SW480 (cell line): ENCODE measurements at regions not wholly inside any gene's neighbourhood (a gene's known extent, or its start where the extent isn't known, plus 50 kb on each side); places are given as distances from the start of the nearest gene placed in this dataset.

Source experiments
- DNase-seq: peaks from one replicate; pipeline ENCODE4 v3.0.0-alpha.2; 2016; ENCODE audit warnings: low spot score

DNA sequence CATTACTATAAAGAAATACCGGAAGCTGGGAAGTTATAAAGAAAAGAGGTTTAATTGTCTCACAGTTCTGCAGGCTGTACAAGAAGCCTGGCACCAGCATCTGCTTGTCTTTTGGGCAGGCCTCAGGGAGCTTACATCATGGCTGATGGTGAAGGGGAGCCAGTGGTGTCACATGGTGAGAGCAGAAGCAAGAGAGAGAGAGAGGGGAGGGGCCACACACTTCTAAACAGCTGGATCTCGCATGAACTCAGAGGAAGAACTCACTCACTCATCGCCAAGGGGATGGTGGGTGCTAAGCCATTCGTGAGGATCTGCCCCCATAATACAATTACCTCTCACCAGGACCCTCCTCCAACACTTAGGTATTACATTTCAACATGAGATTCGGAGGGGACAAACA is 51.8 kb upstream of the ANKRD34C start:
- DNase-seq = no peak

DNA sequence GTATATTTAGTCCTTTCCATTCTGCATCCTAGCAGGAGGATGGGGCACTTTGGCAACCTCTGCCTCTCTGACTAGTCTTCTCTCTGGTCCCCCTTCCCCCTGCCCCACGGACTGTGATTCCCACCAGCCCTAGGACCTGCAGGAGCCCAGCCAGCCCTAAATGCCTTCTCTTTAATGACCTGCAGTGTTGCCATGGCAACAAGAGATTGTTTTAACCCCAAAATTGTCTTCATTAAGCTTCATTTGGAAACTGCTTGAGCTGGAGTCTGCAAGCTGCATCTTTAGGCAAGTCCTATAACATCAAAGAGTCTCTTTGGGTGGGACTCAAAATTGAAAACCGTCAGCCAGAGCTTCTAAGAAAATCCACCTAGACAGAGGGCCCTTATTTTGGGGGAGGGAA is 59.7 kb upstream of the ANKRD34C start:
- DNase-seq = no peak

DNA sequence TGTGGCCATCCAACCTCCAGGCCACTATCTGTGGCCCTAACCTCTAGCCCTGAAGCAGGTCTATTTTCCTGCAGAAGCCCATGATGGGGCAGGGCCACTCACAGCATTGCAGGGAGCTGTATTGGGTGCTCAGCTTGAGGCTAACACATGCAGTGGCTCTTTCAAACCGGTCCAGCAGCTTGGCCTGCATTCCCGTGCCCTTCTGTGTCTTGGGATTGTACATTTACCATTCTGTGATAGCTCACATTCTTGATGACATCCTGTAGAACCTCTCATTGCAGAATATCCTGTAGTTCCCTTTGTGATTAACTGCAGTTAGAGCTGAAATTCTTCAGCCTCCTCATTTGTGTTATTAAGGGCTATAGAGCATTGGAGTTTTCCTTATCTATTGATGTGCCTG is 60.8 kb upstream of the ANKRD34C start:
- DNase-seq = no peak

DNA sequence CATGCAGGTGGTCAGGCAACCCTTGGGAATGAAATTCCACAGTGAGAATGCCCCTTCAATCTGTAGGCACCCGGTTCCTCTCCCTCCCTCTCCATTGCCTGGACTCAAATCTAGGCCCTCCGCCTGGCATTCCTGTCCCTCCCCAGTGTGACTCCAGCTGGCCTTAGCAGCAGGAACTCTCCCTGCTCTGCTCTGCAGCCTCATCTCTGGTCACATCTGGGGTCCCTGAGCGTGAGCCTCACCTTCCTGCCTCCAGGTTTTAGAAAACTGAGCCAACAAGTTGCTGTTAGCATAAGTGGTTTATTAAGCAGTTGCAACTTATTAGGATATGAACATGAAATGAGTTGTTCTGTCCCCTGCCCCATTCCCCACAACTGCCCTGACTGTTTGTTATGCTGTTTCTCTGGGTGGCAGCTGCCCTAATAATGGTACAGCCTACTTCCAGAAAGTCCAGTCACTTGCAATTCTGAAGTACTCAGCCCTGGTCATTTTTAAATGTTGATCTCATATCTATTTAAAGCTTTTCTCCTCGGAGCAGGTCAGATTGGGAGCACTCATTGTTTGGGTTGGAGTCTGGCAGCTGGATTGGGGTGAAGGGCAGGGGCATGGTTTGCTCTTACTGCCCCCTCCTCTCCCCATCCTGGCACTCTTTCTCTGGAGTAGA is 63.0 kb upstream of the ANKRD34C start:
- DNase-seq = no peak

DNA sequence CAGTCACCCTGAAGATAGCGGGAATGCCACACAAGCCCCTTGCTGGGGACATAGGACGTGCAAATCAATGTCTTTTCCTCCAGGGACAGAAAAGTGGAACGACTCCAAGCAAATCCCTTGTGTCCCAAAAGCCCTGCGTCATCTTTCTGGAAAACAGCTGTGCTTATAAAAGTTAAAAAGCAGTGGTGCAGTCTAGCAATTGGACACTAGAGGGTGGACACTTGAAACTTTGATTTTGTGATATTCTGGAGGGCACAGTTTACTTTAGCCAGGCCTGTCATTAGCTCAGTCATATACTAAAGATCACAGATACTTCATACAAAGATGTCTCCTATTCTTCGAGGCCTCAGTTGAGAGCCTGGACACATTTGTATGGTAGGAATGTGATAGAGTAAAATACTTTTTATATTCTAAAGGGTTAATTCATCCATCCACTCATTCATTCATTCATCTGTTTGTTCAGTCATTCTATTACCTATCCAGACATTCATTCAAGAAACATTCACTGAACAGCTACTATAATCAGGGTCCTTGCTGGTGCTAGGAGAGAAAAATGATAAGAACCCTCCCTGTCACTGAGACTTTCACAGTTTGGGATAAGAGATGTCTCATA is 63.8 kb upstream of the ANKRD34C start:
- DNase-seq = peak; percentile 11

DNA sequence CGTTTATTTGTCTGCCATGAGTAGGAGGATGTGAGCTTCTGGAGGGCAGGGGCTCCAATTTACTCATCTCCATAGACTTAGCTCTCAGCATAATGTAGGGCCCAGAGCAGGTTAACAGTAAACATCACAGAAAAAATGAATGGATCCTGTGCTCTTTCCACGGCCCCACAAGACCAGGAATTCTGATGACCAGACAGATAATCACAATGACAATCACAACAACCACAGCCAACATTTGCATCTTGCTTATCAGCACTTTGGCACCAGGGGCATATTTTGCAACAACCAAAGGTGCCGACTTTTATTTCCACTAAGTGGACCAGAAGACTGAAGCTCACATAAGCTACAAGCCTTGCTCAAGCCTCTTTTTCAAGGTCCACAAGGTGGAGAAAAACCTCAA is 68.9 kb upstream of the ANKRD34C start:
- DNase-seq = no peak

DNA sequence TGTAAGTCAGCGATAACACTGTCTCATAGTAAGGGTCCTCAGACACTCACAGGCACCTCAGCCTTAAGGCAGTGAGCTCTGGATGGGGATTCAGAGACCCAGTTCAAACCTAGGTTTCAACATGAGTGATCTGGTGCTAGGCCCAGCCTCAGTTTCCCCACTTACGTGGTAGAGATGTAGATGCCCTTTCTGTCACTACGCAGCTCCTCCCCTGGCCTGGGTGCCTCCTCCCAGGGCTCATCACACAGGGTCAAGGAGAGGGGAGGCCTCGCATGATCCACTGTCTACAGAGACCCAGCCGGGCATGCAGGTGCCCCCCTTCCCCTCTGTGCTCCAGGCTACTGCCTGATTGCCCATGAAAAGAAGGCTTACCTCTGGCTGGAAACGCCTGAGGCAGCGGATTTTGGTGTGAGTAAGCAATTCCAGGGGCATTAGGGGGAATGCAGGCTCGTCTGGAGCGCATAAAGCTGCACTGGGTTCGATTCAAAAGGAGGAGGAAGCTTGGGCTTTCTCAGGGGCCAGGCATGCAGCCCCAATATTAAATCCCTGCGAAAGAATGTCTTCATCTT is 69.8 kb upstream of the ANKRD34C start:
- no peak for DNase-seq

DNA sequence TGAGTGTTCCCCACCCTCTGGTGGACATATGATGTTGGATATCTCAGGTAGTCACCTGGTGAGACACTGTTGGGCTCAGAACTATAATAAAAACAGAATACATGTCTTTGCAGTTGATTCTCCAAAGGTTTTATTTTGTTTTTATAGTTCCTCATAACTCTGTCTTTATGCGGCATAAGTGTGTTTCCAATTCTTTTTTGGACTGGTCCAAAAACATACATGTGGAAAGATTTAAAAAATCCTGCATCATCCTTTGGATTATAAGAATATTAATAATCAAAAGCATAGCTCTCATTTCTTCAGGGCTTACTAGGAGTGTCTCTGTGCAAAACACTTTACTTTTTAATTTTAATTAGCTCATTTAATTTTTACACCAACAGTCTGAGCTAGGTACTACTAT is 71.0 kb upstream of the ANKRD34C start:
- DNase-seq = no peak

DNA sequence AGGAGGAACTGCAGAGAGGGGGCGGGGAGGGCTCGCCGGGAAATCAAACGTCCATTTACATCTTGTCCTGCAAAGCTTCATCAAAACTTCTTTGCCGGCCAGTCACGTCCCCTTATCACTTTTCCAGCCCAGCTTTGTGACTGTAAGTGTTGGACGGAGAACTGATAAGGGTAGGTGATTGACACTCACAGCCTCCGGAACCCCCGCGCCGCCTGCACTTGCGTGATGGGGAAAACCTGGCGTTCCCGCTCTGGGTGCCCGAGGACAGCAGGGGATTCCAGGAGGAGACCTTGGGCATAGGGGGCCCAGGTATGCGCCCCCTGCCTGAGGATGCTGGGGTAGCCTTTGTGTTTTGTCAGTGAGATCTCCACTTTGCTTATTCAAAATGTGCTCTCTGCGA is 72.8 kb upstream of the ANKRD34C start:
- DNase-seq = no peak

DNA sequence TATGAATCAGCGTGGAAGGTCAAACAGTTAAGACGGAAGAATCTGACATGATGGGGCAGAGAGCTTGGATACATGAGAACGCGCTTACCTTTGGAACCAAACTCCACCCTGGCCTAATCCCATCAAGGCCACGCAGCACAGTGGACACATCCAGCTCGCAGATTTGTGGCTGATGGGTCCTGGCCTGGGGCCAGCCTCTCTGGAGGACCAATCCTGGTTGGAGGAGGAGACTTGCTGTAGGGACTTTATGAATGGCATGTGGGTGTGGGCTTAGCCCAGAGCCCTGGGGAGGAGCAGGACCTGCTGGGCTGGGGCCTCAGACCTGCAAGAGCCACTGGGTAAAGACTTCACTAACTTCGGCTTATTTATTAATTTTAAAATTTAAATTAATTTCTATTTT is 73.4 kb upstream of the ANKRD34C start:
- DNase-seq = no peak

DNA sequence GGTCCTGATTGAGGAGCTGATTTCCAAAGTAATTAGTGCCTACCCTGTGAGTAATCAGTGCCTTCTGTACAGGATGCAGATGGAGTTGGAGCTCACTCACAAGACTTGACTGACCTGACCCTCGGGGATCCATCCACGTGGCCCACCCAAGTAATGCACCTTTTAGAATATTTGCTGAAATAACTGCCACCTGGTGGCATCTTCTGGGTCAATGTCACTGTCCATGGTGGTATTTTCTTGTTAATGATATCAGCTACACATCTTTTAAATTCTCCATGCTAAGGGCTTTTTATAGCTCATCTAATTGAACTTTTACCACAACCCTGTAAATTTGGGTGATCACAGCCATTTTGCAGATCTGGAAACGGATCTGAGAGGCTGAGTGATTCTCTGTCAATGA is 74.3 kb upstream of the ANKRD34C start:
- DNase-seq = no peak

DNA sequence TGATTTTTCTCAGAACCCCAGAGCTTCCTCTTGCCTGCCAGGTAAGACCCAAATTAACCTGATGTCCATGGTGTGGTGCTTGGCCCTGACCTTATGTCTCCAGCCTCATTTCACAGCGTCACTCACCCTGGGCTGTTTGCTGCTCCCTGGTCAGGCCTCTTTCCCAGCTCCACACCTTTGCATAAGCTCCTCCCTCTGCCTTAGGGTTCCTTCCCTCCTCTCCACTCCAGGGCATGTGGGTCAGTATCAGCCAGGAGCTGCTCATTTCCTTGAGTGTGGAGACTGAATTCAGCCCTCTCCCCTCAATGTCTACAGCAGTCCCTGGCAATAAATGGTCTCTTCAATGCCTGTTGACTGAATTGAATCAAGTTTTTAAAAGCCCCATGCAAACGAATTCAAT is 75.6 kb upstream of the ANKRD34C start:
- DNase-seq = no peak

DNA sequence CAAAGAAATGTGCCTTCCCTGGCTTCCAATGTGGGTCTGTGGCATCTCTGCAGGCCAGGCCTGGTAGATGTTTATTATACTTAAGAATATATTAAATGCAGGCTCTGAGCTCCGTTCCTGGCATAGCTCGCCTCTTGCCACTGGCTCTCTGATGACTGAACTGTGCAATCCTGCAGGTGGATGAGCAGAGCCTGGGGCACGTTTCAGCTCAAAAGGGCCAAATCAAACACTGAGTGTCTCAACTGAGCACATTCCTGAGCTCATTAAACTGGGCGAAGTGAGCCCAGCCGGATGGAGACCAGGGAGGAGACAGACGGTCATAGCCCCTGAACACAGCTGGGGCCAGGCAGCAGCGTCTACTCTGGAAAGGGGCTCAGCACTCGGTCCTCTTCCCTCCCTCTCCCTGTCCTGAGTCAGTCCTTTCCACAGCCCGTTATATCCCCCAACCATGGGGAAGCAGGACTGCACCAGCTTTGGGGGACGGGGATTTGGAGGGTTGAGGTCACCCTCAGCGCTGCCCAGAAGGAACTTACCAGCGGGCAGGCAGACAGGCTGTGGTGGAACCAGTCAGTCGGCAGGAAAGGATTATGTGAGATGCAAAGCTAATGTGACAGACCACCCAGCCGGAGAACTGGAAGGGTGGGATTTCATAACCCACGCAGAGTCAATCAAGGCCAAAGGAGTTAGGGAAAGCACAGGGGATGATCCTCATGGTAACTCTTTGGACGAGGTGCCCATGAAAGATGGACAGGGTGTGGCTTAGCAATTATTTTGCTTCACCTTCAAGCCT is 77.4 kb upstream of the ANKRD34C start:
- no peak for DNase-seq

DNA sequence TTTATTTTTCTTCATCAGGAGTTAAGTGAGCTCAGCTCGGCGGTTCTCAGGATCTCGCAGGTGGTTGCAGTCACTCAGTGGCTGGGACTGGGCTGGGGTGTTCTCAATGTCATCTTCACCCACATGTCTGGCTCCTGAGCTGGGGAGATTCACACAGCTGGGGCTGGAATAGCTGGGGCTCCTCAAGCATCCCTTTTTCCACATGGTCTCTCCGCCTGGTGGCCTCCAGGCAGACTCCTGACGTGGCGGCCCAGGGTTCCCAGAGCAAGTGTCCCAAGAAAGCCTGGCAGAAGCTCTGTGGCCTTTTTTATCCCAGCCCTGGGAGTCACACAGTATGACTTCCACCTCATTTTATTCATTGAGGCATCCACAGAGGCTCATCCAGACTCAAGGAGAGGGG is 84.1 kb upstream of the ANKRD34C start:
- no peak for DNase-seq

DNA sequence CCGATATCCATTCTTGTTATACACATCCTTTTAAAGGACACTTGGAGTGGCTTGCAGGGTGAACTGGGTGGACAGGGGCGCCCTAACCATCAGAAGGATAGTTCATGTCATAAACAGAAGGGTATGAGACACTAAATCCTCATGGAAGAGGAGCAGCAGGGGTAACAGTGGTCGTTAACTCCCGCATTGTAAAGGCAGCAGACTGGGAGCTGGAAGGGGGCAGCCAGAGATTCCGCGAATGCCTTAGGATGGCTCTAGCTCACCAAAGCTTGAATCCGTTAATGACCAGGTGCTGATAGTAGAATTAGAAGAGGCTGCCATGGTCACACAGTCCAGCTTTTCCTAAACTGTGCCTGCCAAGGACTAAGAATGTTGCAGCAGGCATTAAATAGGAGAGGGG is 85.2 kb upstream of the ANKRD34C start:
- no peak for DNase-seq

DNA sequence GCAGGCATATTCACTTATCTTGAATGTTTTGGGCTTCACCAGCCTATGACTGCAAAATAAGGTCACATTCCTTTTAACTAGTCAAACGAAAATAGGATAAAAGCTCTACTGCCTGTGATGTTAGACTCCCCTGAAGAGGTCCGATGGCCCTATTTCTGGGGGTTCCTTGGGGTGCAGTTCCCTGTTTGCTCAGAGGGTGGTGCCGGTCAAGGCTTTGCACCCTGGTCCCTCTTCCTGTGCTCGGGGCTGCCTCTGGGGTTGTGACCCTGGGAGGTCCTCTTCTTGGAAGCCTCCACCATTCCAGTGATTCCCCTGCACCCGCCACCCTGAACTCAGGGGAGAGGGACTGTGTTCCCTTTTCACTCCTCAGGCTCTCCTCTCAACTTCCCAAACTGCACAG is 86.7 kb upstream of the ANKRD34C start:
- no peak for DNase-seq

DNA sequence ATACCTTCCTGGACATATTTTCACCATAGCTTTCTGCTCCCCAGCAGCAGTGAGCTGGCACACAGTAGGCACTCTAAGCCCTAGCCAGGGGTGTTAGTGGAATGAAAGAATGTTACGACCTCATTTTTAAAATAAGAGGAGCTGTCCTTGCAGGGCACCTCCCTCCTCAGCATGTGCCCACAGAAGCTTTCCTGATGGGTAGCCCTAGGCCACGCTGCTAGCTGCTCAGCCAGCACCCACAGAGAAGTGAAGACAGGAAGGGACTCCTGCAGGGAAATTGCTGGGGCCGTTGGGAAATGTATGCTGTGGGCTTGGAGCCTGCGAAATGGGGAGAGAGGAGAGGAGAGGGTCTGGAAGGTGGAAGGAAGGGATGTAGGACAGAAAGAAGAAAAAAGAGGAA is 87.3 kb upstream of the ANKRD34C start:
- no peak for DNase-seq

DNA sequence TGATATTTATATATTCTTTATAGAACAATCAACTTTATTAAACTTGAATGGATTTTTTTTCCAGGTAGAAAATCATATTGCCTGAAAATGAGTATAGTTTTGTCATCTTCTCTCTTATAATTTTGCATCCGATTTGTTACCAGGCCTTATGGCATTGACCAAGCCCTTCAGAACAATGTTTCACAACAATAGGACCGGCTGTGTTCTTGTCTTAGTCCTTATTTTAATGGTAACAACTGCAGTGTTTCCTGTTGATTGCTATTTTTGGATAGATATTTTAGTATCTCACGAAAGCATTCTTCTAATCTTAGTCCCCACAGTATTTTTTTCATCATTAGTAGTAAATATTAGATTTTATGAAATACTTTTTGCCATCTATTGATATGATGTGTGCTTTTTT is 88.1 kb upstream of the ANKRD34C start:
- DNase-seq = no peak

DNA sequence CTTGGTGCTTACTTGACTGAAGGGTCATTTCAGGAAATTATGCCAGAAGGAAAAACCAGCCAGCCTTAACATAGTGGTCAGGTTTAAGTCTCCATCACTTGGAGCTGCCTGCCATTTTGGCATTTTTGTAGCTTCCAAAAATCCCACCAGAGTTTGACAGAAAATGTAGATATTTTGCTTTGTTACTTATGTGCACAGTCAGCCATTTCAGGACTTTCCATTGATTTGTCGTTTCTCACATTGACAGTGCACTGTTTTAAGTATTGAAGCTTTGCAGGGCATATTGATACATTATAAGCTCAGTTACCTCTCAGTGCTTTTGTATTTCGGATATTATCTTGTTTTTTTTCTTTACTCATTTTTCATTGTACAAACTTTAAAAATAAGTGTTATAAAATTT is 89.0 kb upstream of the ANKRD34C start:
- no peak for DNase-seq

DNA sequence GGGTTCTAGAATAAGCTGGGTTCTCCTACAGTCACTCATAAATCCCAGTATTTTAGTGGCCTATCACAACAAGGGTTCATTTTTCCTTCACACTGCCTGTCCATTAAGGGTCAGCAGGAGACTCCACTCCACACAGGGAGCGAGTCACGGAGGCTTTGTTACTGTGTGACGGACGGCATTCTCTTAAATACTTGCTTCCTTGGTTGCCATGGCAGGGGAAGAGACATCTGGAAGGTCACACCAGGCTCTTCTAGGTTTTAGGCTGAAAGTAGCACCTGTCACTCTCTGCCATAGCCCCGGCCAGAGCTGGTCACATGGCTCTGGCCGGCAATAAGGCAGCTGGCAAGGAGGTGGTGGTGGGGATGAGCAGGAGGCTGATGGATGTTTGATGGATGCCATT is 89.4 kb upstream of the ANKRD34C start:
- no peak for DNase-seq

DNA sequence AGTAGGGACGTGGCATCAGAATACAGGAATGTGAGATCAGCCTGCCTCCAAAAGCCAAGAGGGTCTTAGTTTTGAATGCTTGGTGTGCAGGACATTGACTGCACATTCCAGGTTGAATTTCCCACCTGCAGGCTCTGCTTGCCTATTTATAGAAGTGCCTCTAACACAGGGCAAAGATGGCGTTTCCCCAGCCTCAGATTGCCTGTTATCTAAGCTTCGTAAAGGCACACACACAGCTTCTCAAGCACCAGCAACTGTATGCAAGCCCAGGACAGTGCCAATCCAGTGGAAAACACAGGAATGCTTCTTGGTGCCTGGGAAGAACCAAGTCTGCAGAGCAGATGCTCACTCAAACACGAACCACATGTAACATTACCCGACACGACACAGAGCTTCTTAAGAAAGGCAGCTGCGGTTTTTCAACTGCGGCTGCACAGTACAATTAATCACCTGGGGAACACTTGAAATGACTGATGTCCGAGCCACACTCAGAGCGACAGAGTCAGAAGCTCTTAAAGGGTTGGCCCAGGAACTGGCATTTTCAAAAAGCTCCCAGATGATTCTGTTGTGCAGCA is 90.0 kb upstream of the ANKRD34C start:
- DNase-seq = no peak

DNA sequence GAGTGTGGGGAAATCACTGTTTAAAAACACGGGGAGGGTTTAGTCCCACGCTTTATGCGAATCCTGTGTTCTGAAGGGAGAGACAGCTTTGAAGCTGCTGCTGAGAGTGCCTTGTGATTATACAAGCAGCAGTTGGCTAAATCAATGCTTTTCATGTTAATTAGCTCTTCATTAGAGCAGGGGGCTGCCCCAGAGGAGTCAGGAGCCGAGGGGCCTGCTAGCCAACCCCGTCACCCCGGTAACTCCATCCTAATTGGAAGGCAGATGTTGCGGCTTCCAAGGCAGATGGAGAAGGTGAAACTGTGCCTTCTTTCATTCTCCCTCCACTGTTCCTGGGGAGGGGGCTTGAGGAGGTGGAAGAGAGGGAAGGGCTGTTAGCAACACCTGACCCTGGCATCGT is 92.4 kb upstream of the ANKRD34C start:
- no peak for DNase-seq

DNA sequence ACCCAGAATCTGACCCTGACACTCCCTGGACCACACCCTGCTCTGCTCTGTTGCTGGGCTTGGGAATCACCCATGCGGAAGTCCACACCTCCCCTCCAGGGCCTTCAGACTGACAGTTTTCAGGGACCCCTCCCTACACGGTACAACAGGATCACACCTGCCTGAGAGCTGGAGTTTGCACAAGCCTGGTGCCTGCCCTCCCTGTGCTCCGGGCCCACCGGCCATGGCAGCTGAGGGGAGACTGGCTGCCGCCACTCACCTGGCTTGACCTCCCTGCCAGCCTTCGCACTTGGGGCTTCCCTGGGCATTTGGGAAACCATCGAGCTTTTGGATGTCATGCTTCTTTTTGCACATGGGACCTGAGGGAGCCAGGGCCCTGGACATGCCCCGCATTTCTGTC is 95.9 kb upstream of the ANKRD34C start:
- DNase-seq = no peak
